Neural progenitor cell (in vitro differentiated cells): ENCODE measurements at regions not wholly inside any gene's neighbourhood (a gene's known extent, or its start where the extent isn't known, plus 50 kb on each side); places are given as distances from the start of the nearest gene placed in this dataset.

Experiments used
- DNase-seq: peaks from one replicate; pipeline ENCODE4 v3.0.0-alpha.2; 2016; ENCODE audit warnings: low spot score
- H2AFZ ChIP-seq: fragments of 200-600 bp; sonication (generic); replicated peaks from 2 replicates; pipeline ENCODE4 v1.6.1; 2016; ENCODE audit warnings: antibody characterized with exemption
- H3F3A ChIP-seq: fragments of 200-600 bp; sonication (generic); 2 replicates; pipeline ENCODE4 v1.6.1; 2016; ENCODE audit warnings: antibody characterized with exemption, low read depth
- H3K27ac ChIP-seq: fragments of 200-600 bp; sonication (generic); 2 replicates; pipeline ENCODE4 v1.5.1; 2016; ENCODE audit warnings: mild to moderate bottlenecking
- H3K27me3 ChIP-seq: fragments of 200-600 bp; sonication (generic); 2 replicates; pipeline ENCODE4 v1.6.1; 2016; ENCODE audit warnings: mild to moderate bottlenecking, moderate library complexity
- H3K36me3 ChIP-seq: fragments of 200-600 bp; sonication (generic); 2 replicates; pipeline ENCODE4 v1.5.1; 2016
- H3K4me1 ChIP-seq: fragments of 200-600 bp; sonication (generic); 2 replicates; pipeline ENCODE4 v1.6.1; 2016; ENCODE audit warnings: mixed run types
- H3K4me2 ChIP-seq: fragments of 200-600 bp; sonication (generic); 2 replicates; pipeline ENCODE4 v1.6.1; 2016
- H3K4me3 ChIP-seq: fragments of 200-600 bp; sonication (generic); 2 replicates; pipeline ENCODE4 v1.5.1; 2016
- H3K79me2 ChIP-seq: fragments of 200-600 bp; sonication (generic); 2 replicates; pipeline ENCODE4 v1.6.1; 2016; ENCODE audit warnings: low read depth
- H3K9ac ChIP-seq: fragments of 200-600 bp; sonication (generic); 2 replicates; pipeline ENCODE4 v1.6.1; 2016
- H3K9me3 ChIP-seq: fragments of 200-600 bp; sonication (generic); 2 replicates; pipeline ENCODE4 v1.5.1; 2016; ENCODE audit warnings: low read depth
- H4K20me1 ChIP-seq: fragments of 200-600 bp; sonication (generic); 2 replicates; pipeline ENCODE4 v1.6.1; 2016; ENCODE audit warnings: low read depth
- H3K27ac Mint-ChIP-seq: 3 replicates; pipeline ENCODE4 v1.8.0; 2021; ENCODE audit warnings: mixed read lengths
- H3K27me3 Mint-ChIP-seq: 2 replicates; pipeline ENCODE4 v1.8.0; 2022; ENCODE audit warnings: low read depth, mild to moderate bottlenecking, inconsistent platforms, moderate library complexity, mixed read lengths; ENCODE audit not compliant: insufficient read depth
- H3K36me3 Mint-ChIP-seq: 3 replicates; pipeline ENCODE4 v1.8.0; 2021; ENCODE audit warnings: mixed read lengths
- H3K4me1 Mint-ChIP-seq: 3 replicates; pipeline ENCODE4 v1.8.0; 2021; ENCODE audit warnings: mixed read lengths
- H3K4me3 Mint-ChIP-seq: 3 replicates; pipeline ENCODE4 v1.8.0; 2021; ENCODE audit warnings: mild to moderate bottlenecking, moderate library complexity, mixed read lengths
- H3K9me3 Mint-ChIP-seq: 3 replicates; pipeline ENCODE4 v1.8.0; 2020; ENCODE audit warnings: mixed read lengths
- EZH2 ChIP-seq: fragments of 200-600 bp; sonication (generic); IDR thresholded peaks from 2 replicates; pipeline ENCODE4 v1.6.1; 2017; ENCODE audit warnings: antibody characterized with exemption, mild to moderate bottlenecking, moderate library complexity
- EZH2phosphoT487 ChIP-seq: fragments of 200-600 bp; sonication (generic); IDR thresholded peaks from 2 replicates; pipeline ENCODE4 v1.6.1; 2017; ENCODE audit warnings: antibody characterized with exemption
- TF ChIP-seq, protein P1 (sequence below): fragments of 200-600 bp; sonication (generic); IDR thresholded peaks from 2 replicates; pipeline ENCODE4 v1.5.1; 2017; ENCODE audit warnings: antibody characterized with exemption, mild to moderate bottlenecking

DNA sequence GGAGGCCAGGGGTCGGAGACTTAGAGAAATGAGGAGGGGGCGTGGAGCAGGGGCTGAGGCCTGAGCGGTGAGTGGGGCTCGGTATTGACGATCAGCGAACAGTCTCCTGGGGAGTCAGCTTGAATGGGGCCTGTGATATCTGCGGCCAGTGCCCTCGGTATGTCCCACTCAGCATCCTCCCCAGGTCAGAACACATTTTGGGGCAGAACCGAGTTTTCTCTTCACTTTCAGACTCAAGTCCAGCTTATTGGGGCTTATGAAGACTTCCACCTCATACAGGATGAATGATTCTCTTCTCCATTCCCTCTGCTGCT, 82.6 kb downstream of the RRM2 start:
- Histone ChIP-seq H3K27me3 (no peaks in the 10 kb centered on the region), H4K20me1 (peaks cover 10% of the 10 kb centered on the region), H3K9ac (no peak overlapping the region), H3K9me3 (no peaks in the 10 kb centered on the region), H2AFZ (no peak overlapping the region), H3K36me3 (no peaks in the 10 kb centered on the region), H3K27ac (no peak overlapping the region), H3K4me3 (no peak overlapping the region), H3K4me2 (peak overlapping the region; percentile 51), H3F3A (peaks cover 7% of the 10 kb centered on the region), H3K4me1 (peaks cover 17% of the 10 kb centered on the region), H3K79me2 (no peaks in the 10 kb centered on the region)
- H3K4me1 Mint-ChIP-seq: peaks cover 33% of the 10 kb centered on the region
- H3K36me3 Mint-ChIP-seq: peaks cover 4% of the 10 kb centered on the region
- H3K27ac Mint-ChIP-seq: peak overlapping the region; percentile 87
- H3K4me3 Mint-ChIP-seq: no peak overlapping the region
- TF ChIP-seq, protein P1, sequence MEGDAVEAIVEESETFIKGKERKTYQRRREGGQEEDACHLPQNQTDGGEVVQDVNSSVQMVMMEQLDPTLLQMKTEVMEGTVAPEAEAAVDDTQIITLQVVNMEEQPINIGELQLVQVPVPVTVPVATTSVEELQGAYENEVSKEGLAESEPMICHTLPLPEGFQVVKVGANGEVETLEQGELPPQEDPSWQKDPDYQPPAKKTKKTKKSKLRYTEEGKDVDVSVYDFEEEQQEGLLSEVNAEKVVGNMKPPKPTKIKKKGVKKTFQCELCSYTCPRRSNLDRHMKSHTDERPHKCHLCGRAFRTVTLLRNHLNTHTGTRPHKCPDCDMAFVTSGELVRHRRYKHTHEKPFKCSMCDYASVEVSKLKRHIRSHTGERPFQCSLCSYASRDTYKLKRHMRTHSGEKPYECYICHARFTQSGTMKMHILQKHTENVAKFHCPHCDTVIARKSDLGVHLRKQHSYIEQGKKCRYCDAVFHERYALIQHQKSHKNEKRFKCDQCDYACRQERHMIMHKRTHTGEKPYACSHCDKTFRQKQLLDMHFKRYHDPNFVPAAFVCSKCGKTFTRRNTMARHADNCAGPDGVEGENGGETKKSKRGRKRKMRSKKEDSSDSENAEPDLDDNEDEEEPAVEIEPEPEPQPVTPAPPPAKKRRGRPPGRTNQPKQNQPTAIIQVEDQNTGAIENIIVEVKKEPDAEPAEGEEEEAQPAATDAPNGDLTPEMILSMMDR: no peak
- TF ChIP-seq EZH2phosphoT487 (no peak), EZH2 (no peak)
- no peak for DNase-seq
- peaks cover 6% of the 10 kb centered on the region for H3K27me3 Mint-ChIP-seq
- H3K9me3 Mint-ChIP-seq: peaks cover 2% of the 10 kb centered on the region

DNA sequence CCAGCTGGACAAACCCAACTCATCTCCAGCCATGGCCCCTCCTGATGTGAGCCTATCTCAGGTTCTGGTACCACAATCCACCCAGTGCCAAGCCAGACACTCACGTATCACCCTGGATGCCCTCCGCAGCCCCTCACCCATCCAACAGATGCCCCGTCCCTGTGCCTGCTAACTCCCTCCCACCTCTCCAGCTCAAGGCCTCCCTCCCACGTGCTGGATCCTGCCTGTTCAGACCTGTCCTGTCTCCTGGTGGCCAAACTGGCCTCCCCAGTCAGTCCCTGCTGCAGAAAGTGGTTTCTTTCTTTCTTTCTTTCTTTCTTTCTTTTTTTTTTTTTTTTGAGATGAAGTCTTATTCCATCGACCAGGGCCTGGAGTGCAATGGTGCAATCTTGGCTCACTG, 86.2 kb downstream of the RRM2 start:
- DNase-seq: no peak
- peaks cover 43% of the 10 kb centered on the region for H3K4me1 Mint-ChIP-seq
- H3K27me3 ChIP-seq: no peaks in the 10 kb centered on the region
- no peak for TF ChIP-seq EZH2
- TF ChIP-seq, protein P1: no peak
- TF ChIP-seq EZH2phosphoT487: no peak
- peaks cover 6% of the 10 kb centered on the region for H3K27me3 Mint-ChIP-seq
- H3K9ac ChIP-seq: no peak overlapping the region
- peaks cover 10% of the 10 kb centered on the region for H4K20me1 ChIP-seq
- H3K4me2 ChIP-seq: no peak overlapping the region
- H3K79me2 ChIP-seq: no peaks in the 10 kb centered on the region
- peaks cover 2% of the 10 kb centered on the region for H3K9me3 Mint-ChIP-seq
- no peaks in the 10 kb centered on the region for H3K9me3 ChIP-seq
- no peaks in the 10 kb centered on the region for H3K36me3 ChIP-seq
- no peak overlapping the region for H3K4me3 ChIP-seq
- no peak overlapping the region for H3K27ac ChIP-seq
- no peak overlapping the region for H2AFZ ChIP-seq
- no peak overlapping the region for H3K4me3 Mint-ChIP-seq
- no peaks in the 10 kb centered on the region for H3F3A ChIP-seq
- H3K36me3 Mint-ChIP-seq: peaks cover 4% of the 10 kb centered on the region
- peaks cover 17% of the 10 kb centered on the region for H3K4me1 ChIP-seq
- peak overlapping the region; percentile 50 for H3K27ac Mint-ChIP-seq

DNA sequence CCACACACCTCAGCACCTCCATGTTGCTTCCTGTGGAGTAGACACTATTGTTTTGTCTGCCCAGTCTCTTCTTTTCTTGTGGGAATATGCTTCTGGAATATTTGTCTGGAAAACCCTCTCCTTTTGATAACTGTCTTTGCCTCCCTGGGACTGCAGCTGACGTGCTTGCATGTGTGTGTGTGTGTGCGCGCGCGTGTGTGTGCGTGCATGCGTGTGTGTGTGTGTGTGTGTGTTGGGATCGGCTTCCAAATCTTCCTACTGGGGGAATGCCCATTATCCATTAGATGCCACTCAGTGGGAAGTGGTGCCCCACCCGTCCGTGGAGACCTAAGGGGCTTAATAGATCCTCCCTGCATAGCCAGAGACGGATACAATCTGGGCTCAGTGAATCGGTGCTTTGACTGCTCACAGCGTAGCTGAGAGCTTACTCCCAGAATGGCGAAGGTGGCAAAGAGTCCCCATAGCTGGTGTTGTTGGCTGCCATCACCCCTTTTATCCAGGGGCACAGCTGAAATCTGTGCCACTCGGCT, 86.9 kb downstream of the RRM2 start:
- Histone ChIP-seq H3K36me3 (no peaks in the 10 kb centered on the region), H2AFZ (no peak overlapping the region), H3K9me3 (no peaks in the 10 kb centered on the region), H3K4me1 (peaks cover 10% of the 10 kb centered on the region), H3K27ac (no peak overlapping the region), H3K9ac (no peak overlapping the region), H3F3A (no peaks in the 10 kb centered on the region), H3K79me2 (no peaks in the 10 kb centered on the region), H3K27me3 (no peaks in the 10 kb centered on the region), H4K20me1 (peaks cover 5% of the 10 kb centered on the region), H3K4me3 (no peak overlapping the region), H3K4me2 (no peak overlapping the region)
- H3K27ac Mint-ChIP-seq: peak overlapping the region; percentile 26
- peaks cover 42% of the 10 kb centered on the region for H3K4me1 Mint-ChIP-seq
- no peak overlapping the region for H3K4me3 Mint-ChIP-seq
- peaks cover 4% of the 10 kb centered on the region for H3K36me3 Mint-ChIP-seq
- H3K27me3 Mint-ChIP-seq: peaks cover 6% of the 10 kb centered on the region
- peaks cover 2% of the 10 kb centered on the region for H3K9me3 Mint-ChIP-seq
- DNase-seq: no peak
- TF ChIP-seq EZH2 (no peak), EZH2phosphoT487 (no peak)
- TF ChIP-seq, protein P1: no peak
